ENCODE measurements at regions not wholly inside any gene's neighbourhood (a gene's known extent, or its start where the extent isn't known, plus 50 kb on each side); places are given as distances from the start of the nearest gene placed in this dataset.

DNA sequence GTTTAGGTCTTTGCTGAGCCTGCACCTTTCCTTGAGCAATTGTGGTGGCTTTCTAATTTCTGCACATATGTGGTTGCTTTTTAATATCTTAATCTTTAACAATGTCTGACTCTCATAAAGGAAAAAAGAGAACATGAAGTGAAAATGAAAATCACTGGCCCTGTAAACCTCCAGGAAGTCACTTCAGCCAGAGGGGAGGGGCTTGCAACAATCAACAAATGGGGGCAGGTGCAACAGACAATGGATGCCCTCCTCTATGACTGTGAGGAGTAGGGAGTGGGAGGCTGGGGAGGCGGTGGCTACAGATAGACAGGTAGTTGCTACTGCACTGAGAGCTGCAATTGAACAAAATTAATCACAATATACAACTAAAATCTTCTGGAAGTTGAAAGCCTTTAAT lies 1377.4 kb downstream of the XPNPEP1 start:
- no peak for TF ChIP-seq EZH2 (IDR thresholded peaks at IDR 0.05)
- TF ChIP-seq POLR2AphosphoS5 (IDR thresholded peaks at IDR 0.05; ENCODE audit: borderline replicate concordance, low read depth, low read length), result no peak

All from SK-N-MC (cell line).